Activated naive CD4-positive, alpha-beta T cell treated with Interleukin-2 at 50 U/mL for 16 hours (primary cell): ENCODE measurements at regions not wholly inside any gene's neighbourhood (a gene's known extent, or its start where the extent isn't known, plus 50 kb on each side); places are given as distances from the start of the nearest gene placed in this dataset.
"Not testable (repeated sequence)": the region's sequence is repeated elsewhere in the genome, so short reads cannot be mapped to it uniquely, and the experiment has no call there.

Experiments used
- DNase-seq: peaks from one replicate; pipeline ENCODE4 v3.0.0-alpha.2; 2020

GRCh38 chr9:63450836-63451235 lies 1834.2 kb downstream of the FOXD4L5 start:
- DNase-seq, result not testable (repeated sequence)

- not testable (repeated sequence) for DNase-seq
Observed at GRCh38 chr9:63425123-63425522, 1859.9 kb downstream of the FOXD4L5 start.

GRCh38 chr9:63390897-63391296 lies 1894.1 kb downstream of the FOXD4L5 start:
- not testable (repeated sequence) for DNase-seq

- not testable (repeated sequence) for DNase-seq
Observed at GRCh38 chr9:63385479-63385878, 1899.5 kb downstream of the FOXD4L5 start.

GRCh38 chr9:63379864-63380263 lies 1905.1 kb downstream of the FOXD4L5 start:
- not testable (repeated sequence) for DNase-seq

- DNase-seq, result not testable (repeated sequence)
Observed at GRCh38 chr9:63354219-63354618, 1930.8 kb downstream of the FOXD4L5 start.

- DNase-seq, result not testable (repeated sequence)
Observed at GRCh38 chr9:63347347-63347746, 1937.7 kb downstream of the FOXD4L5 start.

GRCh38 chr9:63346310-63347048 lies 1938.5 kb downstream of the FOXD4L5 start:
- peak; percentile 2 for DNase-seq

GRCh38 chr9:63344408-63344807 lies 1940.6 kb downstream of the FOXD4L5 start:
- DNase-seq, result not testable (repeated sequence)

- not testable (repeated sequence) for DNase-seq
Observed at GRCh38 chr9:63342528-63342927, 1942.5 kb downstream of the FOXD4L5 start.

GRCh38 chr9:63337899-63338604 lies 1947.0 kb downstream of the FOXD4L5 start:
- DNase-seq, result not testable (repeated sequence)

GRCh38 chr9:63335286-63335685 lies 1949.7 kb downstream of the FOXD4L5 start:
- not testable (repeated sequence) for DNase-seq

GRCh38 chr9:63334187-63334586 lies 1950.8 kb downstream of the FOXD4L5 start:
- not testable (repeated sequence) for DNase-seq

- DNase-seq, result not testable (repeated sequence)
Observed at GRCh38 chr9:63333083-63333482, 1951.9 kb downstream of the FOXD4L5 start.

- DNase-seq, result not testable (repeated sequence)
Observed at GRCh38 chr9:63328313-63328712, 1956.7 kb downstream of the FOXD4L5 start.

GRCh38 chr9:63327211-63327610 lies 1957.8 kb downstream of the FOXD4L5 start:
- not testable (repeated sequence) for DNase-seq

- not testable (repeated sequence) for DNase-seq
Observed at GRCh38 chr9:63326665-63327064, 1958.3 kb downstream of the FOXD4L5 start.

- not testable (repeated sequence) for DNase-seq
Observed at GRCh38 chr9:63325696-63326095, 1959.3 kb downstream of the FOXD4L5 start.

- DNase-seq, result not testable (repeated sequence)
Observed at GRCh38 chr9:63318093-63318492, 1966.9 kb downstream of the FOXD4L5 start.

- DNase-seq, result not testable (repeated sequence)
Observed at GRCh38 chr9:63315387-63315786, 1969.6 kb downstream of the FOXD4L5 start.

- not testable (repeated sequence) for DNase-seq
Observed at GRCh38 chr9:63296848-63297247, 1988.2 kb downstream of the FOXD4L5 start.

- not testable (repeated sequence) for DNase-seq
Observed at GRCh38 chr9:63296366-63296765, 1988.6 kb downstream of the FOXD4L5 start.

GRCh38 chr9:63289971-63290370 lies 1995.0 kb downstream of the FOXD4L5 start:
- not testable (repeated sequence) for DNase-seq
